Nephron progenitor cell (in vitro differentiated cells): ENCODE measurements at regions not wholly inside any gene's neighbourhood (a gene's known extent, or its start where the extent isn't known, plus 50 kb on each side); places are given as distances from the start of the nearest gene placed in this dataset.

ENCODE experiments used
- DNase-seq: peaks from one replicate; pipeline ENCODE4 v3.0.0; 2021
- H3K27ac Mint-ChIP-seq: 2 replicates; pipeline ENCODE4 v1.8.0; 2021; ENCODE audit warnings: mild to moderate bottlenecking, moderate library complexity, mixed read lengths
- H3K27me3 Mint-ChIP-seq: 2 replicates; pipeline ENCODE4 v1.8.0; 2021; ENCODE audit warnings: mild to moderate bottlenecking, low read depth, mixed read lengths; ENCODE audit not compliant: poor library complexity
- H3K36me3 Mint-ChIP-seq: 2 replicates; pipeline ENCODE4 v1.8.0; 2021; ENCODE audit warnings: low read depth, mixed read lengths
- H3K4me1 Mint-ChIP-seq: 2 replicates; pipeline ENCODE4 v1.8.0; 2021; ENCODE audit warnings: mixed read lengths
- H3K4me3 Mint-ChIP-seq: 2 replicates; pipeline ENCODE4 v1.8.0; 2021; ENCODE audit warnings: mild to moderate bottlenecking, moderate library complexity, mixed read lengths
- H3K9me3 Mint-ChIP-seq: 2 replicates; pipeline ENCODE4 v1.8.0; 2021; ENCODE audit warnings: mild to moderate bottlenecking, moderate library complexity, mixed read lengths
- TF ChIP-seq, protein P1 (sequence below): fragments of 200-600 bp; sonication (generic); IDR thresholded peaks from 2 replicates; pipeline ENCODE4 v1.5.0; 2021; ENCODE audit warnings: antibody characterized with exemption

DNA sequence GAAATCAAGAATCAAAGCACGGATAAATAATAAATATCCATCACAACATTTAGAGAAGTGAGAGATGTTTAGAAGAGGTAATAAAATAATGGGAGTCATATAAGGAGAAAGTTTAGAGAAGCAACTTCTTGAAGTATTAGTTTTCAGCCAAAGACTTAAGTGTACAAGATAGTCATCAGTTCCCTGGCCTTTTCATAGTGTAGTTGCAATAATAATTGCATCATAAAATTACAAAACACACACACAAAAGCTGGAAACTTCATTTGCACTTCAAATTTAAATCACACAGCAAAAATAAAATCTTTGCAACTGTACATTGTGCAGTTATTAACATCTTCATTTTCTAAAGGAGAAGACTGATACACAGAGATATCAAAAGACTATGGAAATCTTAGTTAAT, 319.1 kb upstream of the RGMB start:
- Mint-ChIP-seq H3K27ac (no peak overlapping the region), H3K36me3 (no peaks in the 10 kb centered on the region), H3K4me1 (no peaks in the 10 kb centered on the region), H3K27me3 (peaks cover 3% of the 10 kb centered on the region), H3K9me3 (no peaks in the 10 kb centered on the region), H3K4me3 (no peak overlapping the region)
- TF ChIP-seq, protein P1, sequence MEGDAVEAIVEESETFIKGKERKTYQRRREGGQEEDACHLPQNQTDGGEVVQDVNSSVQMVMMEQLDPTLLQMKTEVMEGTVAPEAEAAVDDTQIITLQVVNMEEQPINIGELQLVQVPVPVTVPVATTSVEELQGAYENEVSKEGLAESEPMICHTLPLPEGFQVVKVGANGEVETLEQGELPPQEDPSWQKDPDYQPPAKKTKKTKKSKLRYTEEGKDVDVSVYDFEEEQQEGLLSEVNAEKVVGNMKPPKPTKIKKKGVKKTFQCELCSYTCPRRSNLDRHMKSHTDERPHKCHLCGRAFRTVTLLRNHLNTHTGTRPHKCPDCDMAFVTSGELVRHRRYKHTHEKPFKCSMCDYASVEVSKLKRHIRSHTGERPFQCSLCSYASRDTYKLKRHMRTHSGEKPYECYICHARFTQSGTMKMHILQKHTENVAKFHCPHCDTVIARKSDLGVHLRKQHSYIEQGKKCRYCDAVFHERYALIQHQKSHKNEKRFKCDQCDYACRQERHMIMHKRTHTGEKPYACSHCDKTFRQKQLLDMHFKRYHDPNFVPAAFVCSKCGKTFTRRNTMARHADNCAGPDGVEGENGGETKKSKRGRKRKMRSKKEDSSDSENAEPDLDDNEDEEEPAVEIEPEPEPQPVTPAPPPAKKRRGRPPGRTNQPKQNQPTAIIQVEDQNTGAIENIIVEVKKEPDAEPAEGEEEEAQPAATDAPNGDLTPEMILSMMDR = no peak
- DNase-seq = no peak

DNA sequence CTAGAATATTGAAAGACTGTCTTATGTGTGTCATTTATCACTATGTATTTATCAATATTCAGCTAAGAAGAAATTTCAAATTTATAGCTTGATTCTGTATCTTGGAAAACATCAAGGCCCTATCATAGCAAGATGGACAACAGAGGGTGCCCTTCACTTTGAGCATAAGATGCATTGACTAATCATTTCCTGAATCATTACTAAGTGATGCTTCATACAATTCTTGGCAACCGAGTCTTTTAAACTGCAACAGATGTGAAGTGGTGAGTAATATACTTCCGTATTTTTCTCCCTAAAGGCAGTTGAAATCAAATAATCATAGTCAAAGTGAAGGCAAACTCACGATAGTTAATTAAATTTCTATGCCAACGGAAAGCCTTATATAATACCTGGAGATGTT, 318.6 kb upstream of the RGMB start:
- TF ChIP-seq, protein P1 = no peak
- no peaks in the 10 kb centered on the region for H3K36me3 Mint-ChIP-seq
- no peaks in the 10 kb centered on the region for H3K4me1 Mint-ChIP-seq
- no peak overlapping the region for H3K27ac Mint-ChIP-seq
- no peaks in the 10 kb centered on the region for H3K9me3 Mint-ChIP-seq
- no peak for DNase-seq
- H3K27me3 Mint-ChIP-seq = peaks cover 3% of the 10 kb centered on the region
- no peak overlapping the region for H3K4me3 Mint-ChIP-seq

DNA sequence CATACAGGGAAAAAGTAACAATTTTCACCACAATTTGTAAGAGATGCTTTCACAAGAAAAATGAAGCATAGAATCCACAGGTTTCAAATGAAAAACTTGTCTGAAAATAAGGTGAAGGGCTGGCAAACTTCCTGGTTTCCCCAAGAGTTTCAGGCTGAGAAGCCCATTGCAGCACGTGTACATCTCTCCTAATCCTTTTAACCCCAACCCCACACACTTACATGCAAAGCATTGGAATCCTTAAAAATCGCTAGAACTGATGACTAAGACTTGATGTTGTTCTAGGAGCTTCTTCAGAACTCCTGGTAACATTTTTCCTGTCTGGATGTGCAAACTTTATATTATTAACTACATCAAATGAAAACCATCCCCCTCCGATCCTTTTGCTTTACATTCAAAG, 317.8 kb upstream of the RGMB start:
- no peaks in the 10 kb centered on the region for H3K4me1 Mint-ChIP-seq
- H3K36me3 Mint-ChIP-seq = no peaks in the 10 kb centered on the region
- H3K27ac Mint-ChIP-seq = no peak overlapping the region
- no peaks in the 10 kb centered on the region for H3K9me3 Mint-ChIP-seq
- no peak for DNase-seq
- H3K27me3 Mint-ChIP-seq = peaks cover 3% of the 10 kb centered on the region
- TF ChIP-seq, protein P1 = no peak
- no peak overlapping the region for H3K4me3 Mint-ChIP-seq

DNA sequence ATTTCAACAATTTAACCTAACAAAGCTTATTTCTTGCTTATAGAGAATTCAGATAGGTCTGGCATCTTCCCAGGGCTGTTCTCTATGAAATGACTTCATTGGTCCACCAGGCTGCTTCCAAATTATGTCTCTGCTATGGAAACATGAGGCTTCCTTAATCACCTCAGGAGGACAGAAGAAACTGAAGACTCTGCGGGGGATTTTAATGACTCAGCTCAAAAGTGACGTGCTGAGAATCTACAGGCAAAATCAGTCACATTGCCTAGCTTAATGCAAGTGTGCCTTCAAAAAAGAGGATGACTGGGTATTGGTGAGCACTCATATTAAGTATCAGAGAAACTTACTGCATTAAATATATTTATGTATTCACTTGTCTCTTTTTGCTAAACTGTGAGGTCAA, 315.5 kb upstream of the RGMB start:
- Mint-ChIP-seq H3K36me3 (no peaks in the 10 kb centered on the region), H3K27me3 (peaks cover 3% of the 10 kb centered on the region), H3K9me3 (no peaks in the 10 kb centered on the region), H3K4me3 (no peak overlapping the region), H3K4me1 (no peaks in the 10 kb centered on the region), H3K27ac (no peak overlapping the region)
- no peak for DNase-seq
- TF ChIP-seq, protein P1 = no peak

DNA sequence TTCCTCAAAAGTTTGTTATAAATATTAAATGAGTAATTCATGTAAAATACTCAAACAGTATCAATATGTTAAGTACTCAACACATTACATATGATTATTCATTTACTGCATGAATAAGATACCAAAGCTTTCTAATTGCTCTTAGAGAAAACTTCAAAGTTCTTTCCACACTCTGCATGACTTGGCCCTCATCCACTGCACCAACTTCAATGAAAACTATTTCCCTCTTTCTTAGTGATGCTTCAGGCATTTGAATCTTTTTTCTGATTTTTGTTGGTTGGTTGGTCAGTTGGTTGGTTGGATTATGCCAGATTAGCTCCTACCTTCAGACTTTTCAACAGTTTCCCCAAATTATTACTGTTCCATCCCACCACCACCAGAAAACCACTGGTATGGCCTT, 314.7 kb upstream of the RGMB start:
- Mint-ChIP-seq H3K4me3 (no peak overlapping the region), H3K4me1 (no peaks in the 10 kb centered on the region), H3K27me3 (peaks cover 3% of the 10 kb centered on the region), H3K27ac (no peak overlapping the region), H3K9me3 (no peaks in the 10 kb centered on the region), H3K36me3 (no peaks in the 10 kb centered on the region)
- TF ChIP-seq, protein P1 = no peak
- no peak for DNase-seq

DNA sequence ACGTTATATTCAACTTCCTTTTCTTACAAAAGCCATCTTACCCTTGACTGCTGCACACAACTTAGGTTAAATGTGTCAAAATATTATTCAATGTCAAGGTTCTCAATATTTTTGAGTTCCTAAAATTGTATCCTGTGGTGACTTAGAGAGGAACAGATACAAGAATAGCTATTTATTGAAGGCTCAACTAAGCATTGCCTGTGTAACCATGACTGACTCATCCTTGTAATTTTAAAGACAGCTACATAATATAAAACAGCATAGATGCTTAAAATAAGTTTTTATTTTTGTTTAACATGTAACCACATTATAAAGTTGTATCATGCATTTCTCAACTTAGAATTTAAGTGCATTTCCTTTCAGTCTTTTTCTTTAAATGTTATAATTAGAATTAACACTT, 312.9 kb upstream of the RGMB start:
- no peak for DNase-seq
- Mint-ChIP-seq H3K36me3 (no peaks in the 10 kb centered on the region), H3K9me3 (no peaks in the 10 kb centered on the region), H3K4me1 (no peaks in the 10 kb centered on the region), H3K4me3 (no peak overlapping the region), H3K27ac (no peak overlapping the region), H3K27me3 (peaks cover 3% of the 10 kb centered on the region)
- TF ChIP-seq, protein P1 = no peak
